H4 (cell line): ENCODE measurements at regions not wholly inside any gene's neighbourhood (a gene's known extent, or its start where the extent isn't known, plus 50 kb on each side); places are given as distances from the start of the nearest gene placed in this dataset.
A peak's percentile ranks its signal among the peaks of the same experiment; 100 is the strongest.
"Not testable (repeated sequence)": the region's sequence is repeated elsewhere in the genome, so short reads cannot be mapped to it uniquely, and the experiment has no call there.

ENCODE experiments used
- DNase-seq: peaks from one replicate; pipeline ENCODE4 v3.0.0-alpha.2; 2015; ENCODE audit warnings: low spot score

- DNase-seq = no peak
Observed at GRCh38 chr4:64822405-64822804, 413.2 kb upstream of the TECRL start.

DNA sequence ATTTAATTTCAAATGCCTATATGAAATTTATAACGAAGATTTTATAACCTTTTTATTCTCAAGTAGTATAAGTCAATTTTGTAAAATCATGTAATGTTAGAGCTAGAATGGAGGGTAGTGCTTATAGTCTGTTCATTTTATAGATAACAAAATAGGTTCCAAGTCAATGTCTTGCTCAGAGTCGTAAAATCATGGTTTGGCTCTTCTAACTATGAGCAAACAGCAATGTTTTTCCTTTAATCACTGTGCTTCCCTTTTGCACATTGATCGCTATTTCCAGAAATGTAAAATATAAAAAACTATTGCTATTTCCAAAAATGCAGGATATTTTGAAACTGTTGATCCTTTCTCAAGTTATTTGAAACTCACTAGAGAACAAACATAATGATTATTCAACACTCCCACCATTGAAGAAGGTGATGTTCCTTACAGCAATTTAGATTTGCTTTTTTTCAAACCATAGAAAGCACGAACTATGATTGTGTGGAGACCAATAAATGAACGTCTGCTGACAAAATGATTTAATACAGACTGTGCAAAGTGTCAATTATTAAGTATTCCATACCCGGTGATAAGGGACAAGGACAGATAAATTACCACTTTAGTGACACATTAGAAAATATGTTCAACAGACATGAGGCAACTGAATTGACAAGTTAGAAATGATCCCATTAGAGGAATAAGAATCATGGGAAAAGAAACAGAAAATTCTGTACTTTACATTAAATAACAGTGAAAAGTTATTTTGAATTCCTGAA, 412.1 kb upstream of the TECRL start:
- DNase-seq = no peak

DNA sequence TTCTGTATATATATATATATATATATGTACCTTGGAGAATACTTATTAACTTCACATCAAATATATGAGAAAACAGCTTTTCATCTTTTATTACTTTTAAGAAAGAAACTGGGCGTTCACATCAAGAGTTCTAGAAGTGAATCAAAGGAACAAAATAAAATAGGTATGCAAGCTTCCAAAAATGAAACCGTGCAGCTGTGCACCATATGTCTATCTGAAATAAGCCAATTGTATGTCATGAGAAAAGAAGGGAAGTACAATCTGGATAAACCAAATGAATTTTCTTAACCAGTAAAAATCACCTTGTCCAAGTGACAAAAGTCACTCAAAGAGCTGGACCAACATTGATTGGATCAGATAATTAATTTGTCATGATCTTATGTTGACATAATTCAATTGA, 405.4 kb upstream of the TECRL start:
- DNase-seq = no peak

DNA sequence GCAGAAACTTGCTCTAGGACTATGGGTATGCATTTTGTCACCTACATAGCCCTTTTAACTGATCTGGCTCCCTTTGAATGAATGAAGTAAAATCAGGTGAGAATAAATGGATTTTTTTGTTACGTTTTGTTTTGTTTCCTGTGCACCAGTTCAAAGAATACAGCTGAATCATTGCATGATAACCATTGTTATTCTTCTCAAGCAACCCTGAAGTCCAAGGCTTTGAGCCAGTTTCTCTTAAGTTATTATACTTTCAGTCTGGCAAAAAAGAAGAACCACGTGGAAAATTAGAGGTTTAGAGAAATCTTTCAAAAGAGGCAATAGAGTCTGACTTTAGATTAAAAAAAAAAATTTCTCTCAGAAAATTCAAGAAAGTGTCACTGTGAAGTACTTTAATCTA, 398.6 kb upstream of the TECRL start:
- no peak for DNase-seq

DNA sequence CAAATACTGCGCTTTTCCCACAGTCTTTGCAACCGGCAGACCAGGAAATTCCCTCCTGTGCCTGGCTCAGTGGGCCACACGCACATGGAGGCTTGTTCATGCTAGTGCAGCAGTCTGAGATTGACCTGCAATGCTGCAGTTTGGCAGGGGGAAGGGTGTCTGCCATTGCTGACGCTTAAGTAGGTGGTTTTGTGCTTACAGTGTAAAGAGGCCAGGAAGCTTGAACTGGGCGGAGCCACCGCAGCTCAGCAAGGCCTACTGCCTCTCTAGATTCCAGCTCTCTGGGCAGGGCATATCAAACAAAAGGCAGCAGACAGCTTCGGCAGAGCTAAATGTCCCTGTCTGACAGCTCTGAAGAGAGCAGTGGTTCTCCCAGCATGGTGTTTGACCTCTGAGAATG, 390.5 kb upstream of the TECRL start:
- DNase-seq = no peak

- not testable (repeated sequence) for DNase-seq
Observed at GRCh38 chr4:64798828-64799227, 389.6 kb upstream of the TECRL start.

DNA sequence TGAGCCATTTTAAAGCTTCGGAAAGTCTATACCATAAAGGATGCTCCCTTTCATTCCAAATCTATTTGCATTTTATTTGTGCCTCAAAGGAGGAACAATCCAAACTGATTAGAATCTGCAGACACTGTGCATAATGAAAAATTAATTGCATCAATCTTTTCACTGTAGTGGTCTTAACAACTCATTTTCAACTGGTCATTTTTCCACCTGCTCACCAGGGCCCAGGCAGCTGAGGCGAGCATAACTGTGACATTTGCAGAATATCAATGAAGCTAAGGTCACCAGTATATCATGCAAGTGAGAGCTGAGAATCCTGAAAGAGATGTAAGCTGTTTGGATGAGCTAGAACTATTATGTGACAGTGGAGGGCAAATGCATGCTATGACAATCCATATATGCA, 387.3 kb upstream of the TECRL start:
- no peak for DNase-seq

- DNase-seq = peak; percentile 8
Observed at GRCh38 chr4:64784125-64784524, 374.9 kb upstream of the TECRL start.

- DNase-seq = peak; percentile 24
Observed at GRCh38 chr4:64781737-64782326, 372.6 kb upstream of the TECRL start.

DNA sequence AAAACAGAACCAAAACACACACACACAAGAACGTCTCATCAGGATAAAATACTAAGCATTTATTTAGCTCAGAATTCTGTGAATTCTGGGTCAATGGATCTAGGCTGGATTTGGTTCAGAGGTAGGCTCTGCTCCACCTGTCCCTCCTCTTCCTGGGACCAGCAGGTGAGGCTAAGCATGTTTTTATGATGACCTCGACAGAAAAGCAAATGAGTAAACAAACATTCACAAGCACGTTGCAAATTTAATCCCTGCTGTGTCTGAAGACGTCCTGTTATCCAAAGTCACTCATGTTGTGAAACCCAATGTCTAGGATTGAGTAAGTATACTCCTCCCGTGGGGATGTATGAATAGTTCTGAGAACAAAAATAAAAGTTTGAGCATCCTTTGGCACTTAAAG, 371.4 kb upstream of the TECRL start:
- DNase-seq = no peak

GRCh38 chr4:64777286-64777685, 368.0 kb upstream of the TECRL start:
- DNase-seq = no peak

- DNase-seq = no peak
Observed at GRCh38 chr4:64776820-64777219, 367.6 kb upstream of the TECRL start.

- no peak for DNase-seq
Observed at GRCh38 chr4:64774626-64775025, 365.4 kb upstream of the TECRL start.

GRCh38 chr4:64771149-64771548, 361.9 kb upstream of the TECRL start:
- DNase-seq = no peak

DNA sequence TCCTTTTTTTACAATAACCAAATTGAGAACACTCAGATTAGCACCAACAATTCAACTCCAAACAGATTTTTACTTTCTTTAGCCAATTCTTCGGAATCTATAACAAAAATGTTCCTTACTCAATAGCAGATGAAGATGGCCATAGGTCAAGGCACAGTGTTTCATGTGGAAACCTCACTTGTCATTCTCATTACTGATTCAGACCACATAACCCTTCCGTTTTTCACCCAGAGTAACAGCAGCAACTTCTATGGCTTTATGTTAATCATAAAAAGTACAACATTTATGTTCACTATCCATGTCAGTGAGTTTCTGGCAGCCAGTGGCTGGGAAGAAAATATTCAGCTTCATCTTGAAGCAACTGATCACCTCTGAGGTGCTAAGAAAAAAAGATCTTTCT, 358.3 kb upstream of the TECRL start:
- DNase-seq = no peak

DNA sequence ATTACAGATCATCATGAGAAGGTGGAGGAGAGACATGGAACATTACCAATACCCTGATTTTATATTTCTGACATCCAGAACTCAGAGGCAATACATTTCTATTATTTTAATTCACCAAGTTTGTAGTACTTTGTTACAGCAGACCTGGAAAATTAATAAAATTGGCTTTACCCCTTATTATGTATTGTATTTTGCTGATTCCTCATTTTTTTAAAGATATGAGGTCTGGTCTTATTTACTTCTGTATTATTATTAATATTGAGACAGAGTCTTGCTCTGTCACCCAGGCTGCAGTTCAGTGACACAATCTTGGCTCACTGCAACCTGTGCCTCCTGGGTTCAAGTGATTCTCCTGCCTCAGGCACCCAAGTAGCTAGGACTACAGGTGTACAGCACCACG, 357.3 kb upstream of the TECRL start:
- DNase-seq = no peak

DNA sequence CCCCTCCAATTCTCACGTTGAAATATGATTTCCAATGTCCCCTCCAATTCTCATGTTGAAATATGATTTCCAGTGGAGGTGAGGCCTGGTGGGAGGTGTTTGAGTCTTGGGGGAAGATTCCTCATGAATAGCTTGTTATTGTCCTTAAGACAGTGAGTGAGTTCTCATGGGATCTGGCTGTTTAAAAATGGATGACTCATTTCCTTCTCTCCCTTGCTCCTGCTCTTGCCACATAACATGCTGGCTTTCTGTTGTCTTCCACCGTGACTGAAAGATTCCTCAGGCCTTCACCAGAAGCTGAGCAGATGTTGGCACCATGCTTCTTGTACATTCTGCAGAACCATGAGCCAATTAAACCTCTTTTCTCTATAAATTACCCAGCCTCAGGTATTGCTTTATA, 346.8 kb upstream of the TECRL start:
- DNase-seq = peak; percentile 47

GRCh38 chr4:64747919-64748715, 338.9 kb upstream of the TECRL start:
- DNase-seq = no peak

DNA sequence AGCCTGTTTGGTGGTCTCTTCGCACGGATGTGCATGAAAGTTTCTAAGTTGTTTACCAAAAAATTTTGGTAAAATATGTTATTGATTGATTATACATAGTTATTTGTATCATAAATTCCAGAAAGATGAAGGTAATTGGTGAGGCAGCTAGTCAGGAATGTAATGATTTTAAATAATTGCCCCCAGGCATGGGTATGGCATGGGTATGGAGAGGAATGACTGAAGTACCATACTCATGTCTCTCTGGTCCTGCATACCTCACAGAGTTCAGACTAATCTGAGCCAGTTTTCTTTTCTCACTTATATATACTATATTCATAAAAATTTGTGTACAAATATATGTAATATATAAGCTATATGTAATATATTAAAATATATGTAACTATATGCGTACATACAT, 329.0 kb upstream of the TECRL start:
- DNase-seq = no peak

DNA sequence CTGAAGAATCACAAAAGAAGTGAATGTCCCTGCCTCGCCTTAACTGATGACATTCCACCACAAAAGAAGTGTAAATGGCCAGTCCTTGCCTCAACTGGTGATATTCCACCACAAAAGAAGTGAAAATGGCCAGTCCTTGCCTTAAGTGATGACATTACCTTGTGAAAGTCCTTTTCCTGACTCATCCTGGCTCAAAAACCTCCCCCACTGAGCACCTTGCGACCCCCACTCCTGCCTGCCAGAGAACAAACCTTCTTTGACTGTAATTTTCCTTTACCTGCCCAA, 328.5 kb upstream of the TECRL start:
- not testable (repeated sequence) for DNase-seq

DNA sequence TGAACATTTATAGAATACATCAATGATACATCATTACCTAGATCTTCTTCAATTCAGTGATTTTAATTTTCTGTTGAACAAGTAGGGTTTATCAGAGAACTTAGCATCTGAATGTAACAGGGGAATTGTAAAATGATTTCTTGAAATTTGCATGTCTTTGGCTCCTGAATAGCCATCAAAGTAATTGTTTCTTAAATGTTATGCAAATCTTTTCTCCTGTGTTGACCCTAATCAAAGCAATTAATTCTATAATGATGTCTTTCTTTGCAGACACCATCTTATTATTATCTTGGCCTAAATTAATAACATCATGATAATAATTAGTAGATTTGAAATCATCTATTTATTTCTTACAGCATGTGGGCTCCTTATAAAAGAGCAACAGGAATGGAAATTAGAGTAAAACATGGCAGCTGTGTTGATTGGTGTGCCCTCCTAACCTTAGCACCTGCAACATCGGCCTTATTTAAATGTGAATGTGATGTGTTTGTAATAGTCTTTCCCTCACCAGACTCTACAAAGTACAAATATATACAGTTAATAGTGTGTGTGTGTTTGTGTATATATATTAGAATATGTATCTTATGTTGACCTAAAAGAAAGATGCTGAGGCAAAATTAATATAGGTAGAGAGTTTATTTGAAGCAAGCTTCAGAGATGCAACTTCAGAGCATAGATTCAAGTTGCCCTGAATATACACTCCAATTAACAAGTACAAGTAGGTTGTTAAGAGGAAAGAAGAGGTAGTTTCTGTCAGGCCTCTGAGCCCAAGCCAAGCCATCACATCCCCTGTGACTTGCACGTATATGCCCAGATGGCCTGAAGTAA, 328.0 kb upstream of the TECRL start:
- no peak for DNase-seq

DNA sequence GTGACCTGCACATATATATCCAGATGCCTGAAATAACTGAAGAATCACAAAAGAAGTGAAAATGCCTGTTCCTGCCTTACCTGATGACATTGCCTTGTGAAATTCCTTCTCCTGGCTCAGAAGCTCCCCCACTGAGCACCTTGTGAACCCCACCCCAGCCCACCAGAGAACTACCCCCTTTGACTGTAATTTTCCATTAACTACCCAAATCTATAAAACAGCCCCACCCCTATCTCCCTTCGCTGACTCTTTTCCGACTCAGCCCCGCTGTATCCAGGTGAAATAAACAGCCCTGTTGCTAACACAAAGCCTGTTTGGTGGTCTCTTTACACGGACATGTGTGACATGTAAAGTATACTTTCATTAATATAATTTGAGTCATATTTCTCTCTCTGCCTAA, 320.3 kb upstream of the TECRL start:
- DNase-seq = no peak
